RPMI7951 (cell line): ENCODE measurements at regions not wholly inside any gene's neighbourhood (a gene's known extent, or its start where the extent isn't known, plus 50 kb on each side); places are given as distances from the start of the nearest gene placed in this dataset.
A peak's percentile ranks its signal among the peaks of the same experiment; 100 is the strongest.
"Not testable (repeated sequence)": the region's sequence is repeated elsewhere in the genome, so short reads cannot be mapped to it uniquely, and the experiment has no call there.

ENCODE experiments used
- DNase-seq: peaks from one replicate; pipeline ENCODE4 v3.0.0-alpha.2; 2012; ENCODE audit warnings: low read depth

- no peak for DNase-seq
These were observed 347.2 kb downstream of the RFC3 start for GRCh38 chr13:34165158-34165557.

GRCh38 chr13:34166406-34166805 lies 348.5 kb downstream of the RFC3 start:
- peak; percentile 28 for DNase-seq

- DNase-seq = no peak
These were observed 349.4 kb downstream of the RFC3 start for GRCh38 chr13:34167347-34167746.

DNA sequence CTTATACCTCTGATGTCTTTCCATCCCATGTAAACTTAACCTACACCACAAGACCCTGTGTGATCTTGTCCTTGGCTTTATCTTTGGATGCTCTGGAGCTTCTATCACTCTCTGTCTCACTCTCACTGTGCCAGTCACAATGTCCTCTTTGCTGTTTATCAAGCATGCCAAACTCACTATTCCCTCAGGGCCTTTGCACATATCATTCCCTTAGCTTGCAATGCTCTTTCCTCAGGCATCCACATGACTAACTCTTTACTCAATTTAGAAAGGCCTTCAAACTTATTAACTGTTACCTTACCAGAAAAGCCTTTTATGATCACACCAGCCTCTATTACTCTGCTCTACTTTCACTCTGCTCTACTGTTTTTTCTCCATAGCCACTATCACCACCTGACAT lies 354.1 kb downstream of the RFC3 start:
- peak; percentile 59 for DNase-seq

GRCh38 chr13:34174671-34175145 lies 356.8 kb downstream of the RFC3 start:
- no peak for DNase-seq

- DNase-seq = no peak
These were observed 357.6 kb downstream of the RFC3 start for GRCh38 chr13:34175551-34175950.

DNA sequence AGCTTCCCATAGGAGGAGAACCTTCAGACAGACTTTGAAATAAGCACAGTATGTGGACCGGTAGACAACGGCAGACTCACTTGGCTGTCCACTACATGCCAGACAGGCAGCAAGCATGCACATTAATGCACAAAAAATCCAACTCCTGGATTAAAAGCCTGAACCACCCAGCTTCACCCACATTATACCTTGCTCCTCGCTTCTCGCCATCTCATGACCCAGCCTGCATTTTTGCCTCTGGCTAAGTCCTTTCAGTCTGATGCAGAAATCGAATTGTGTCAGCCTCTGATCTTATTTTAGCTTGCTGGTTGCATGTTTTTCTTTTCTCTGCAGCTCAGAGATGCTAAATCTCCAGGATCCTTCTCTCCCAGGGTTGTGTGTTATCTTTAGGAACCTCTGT lies 358.7 kb downstream of the RFC3 start:
- peak; percentile 46 for DNase-seq

DNA sequence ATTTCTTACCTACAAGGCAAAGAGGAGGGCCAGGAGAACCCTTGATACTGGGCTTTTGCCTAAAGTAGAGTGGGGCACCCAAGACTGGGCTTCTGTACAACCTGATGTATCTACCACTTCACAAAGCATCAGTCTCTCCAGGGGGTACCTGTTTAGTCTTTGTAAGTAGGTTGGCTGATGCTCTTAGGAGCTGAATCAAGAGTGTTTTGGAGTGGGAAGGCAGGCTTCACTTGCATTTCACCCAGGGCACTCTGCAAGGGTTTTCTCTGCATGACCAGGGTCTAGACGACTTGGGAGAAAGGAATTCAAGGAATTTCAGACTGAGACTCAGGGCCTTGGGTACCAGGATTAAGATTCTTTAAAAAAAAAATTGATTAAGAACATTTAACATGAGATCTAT lies 361.5 kb downstream of the RFC3 start:
- DNase-seq = no peak

- no peak for DNase-seq
These were observed 362.0 kb downstream of the RFC3 start for GRCh38 chr13:34179927-34180326.

DNA sequence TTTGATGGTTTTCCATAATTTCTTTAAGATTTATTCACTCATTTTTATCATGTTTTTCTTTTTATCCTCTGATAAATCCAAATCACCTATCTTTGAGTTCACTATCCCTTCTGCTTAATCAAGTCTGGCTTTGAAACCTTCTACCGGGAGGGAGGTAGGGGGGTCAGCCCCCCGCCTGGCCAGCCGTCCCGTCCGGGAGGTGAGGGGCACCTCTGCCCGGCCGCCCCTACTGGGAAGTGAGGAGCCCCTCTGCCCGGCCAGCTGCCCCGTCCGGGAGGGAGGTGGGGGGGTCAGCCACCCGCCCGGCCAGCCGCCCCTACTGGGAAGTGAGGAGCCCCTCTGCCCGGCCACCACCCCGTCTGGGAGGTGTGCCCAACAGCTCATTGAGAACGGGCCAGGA lies 363.3 kb downstream of the RFC3 start:
- not testable (repeated sequence) for DNase-seq

DNA sequence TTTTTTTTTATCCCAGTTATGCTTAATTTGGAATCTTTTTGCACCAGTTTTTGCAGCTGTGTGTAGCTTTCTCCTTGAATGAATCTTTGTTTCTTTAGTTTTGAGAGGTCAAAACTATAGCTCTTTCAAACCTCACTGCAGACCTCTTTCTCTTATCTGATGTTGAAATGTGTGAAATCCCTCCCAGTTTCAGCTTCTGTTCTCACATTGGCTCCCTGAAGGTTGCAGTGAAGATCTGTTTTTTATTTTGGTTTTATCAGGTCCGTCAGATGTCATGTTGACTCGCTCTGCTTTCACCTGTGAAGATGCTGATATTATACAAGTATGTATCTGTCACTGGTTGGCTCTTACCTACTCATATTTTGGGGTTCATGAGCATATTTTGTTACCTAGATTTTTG lies 372.0 kb downstream of the RFC3 start:
- DNase-seq = no peak

- DNase-seq = peak; percentile 42
These were observed 383.3 kb downstream of the RFC3 start for GRCh38 chr13:34201050-34201913.

- DNase-seq = peak; percentile 86
These were observed 389.4 kb downstream of the RFC3 start for GRCh38 chr13:34207334-34207733.

- peak; percentile 10 for DNase-seq
These were observed 389.9 kb downstream of the RFC3 start for GRCh38 chr13:34207872-34208271.

GRCh38 chr13:34208336-34208735 lies 390.4 kb downstream of the RFC3 start:
- peak; percentile 81 for DNase-seq

DNA sequence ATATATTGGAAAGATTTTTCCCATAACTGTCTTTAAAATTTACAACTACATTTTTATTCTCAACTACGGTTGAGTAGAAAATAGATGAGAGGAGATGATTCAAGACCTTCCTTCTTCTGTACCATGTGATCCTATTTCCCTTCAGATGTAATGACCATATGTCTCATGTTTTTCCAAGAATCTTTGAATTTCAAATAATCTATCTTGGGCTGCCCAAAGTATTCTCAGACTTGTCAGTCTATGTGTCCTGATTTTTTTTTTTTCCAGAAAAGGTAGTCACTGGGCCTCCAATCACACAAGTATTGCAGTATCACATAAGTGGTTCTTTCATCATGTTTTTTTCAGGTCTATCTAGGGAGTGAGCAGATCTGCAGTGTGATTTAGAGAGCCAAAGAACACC lies 392.4 kb downstream of the RFC3 start:
- no peak for DNase-seq

GRCh38 chr13:34214686-34215085 lies 396.7 kb downstream of the RFC3 start:
- DNase-seq = peak; percentile 12

DNA sequence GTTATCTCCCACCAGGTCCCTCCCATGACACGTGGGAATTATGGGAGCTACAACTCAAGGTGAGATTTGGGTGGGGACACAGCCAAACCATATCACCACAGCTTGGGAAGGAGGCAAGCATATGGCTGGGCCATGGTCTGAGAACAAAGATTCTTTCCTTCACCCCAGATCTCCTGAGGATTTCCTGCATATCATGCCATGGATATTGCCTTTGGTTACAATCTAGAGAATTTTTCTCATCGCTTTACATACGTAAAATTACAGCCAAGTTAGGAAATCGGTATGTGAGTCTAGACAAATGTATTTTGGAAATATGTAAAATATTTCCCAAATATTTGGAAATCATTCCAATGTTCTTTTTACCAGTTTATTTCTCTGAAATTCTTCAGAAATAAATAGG lies 398.3 kb downstream of the RFC3 start:
- DNase-seq = no peak

DNA sequence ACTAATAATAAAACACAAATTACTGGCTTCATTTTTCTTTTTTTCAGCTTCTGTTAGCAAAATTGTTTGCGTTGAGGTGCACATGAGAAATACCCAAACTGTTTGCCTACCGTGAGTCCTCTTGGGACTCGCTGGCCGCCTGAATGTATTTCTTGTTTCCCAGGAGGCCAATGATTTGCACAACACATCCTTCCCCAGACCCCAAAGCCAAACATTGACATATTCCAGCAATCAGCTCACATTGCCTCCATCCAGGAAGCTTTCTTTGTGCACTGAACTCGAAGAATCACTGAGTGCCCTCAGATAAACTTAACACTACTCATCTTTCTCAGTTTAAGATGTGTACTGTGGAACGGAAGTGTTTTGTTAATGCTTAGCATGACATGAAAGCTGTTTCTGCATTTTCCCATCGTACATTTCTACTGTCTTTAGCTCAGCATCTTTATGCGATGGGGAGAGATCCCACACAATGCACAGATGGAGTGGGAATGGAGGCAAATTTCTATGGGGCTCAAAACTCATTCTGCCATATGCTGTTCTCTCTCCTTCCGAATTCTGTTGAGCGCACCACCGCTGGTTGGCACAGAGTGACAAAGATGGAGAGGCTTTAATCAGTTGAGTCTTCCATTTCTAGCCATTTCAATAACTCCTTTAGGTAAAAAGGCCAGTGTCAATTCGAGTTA lies 399.5 kb downstream of the RFC3 start:
- DNase-seq = no peak

DNA sequence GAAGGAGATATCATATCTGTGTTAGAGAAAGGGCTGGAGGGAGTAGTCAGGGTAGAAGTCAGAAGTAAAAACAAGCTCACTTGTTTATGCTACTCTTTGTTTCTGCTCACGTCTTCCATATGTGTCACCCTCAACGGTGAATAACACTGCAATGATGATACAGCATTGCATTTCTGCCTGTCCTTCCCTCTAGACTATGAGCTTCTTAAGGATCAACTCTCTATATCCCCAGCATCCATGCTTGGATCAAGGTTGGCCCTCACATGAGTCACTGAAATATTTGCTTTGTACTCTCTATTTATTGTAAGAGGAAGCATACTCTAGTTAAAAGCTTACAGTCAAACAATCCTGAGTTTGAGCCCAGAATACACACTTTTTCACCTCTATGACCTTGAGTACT lies 406.0 kb downstream of the RFC3 start:
- peak; percentile 31 for DNase-seq

DNA sequence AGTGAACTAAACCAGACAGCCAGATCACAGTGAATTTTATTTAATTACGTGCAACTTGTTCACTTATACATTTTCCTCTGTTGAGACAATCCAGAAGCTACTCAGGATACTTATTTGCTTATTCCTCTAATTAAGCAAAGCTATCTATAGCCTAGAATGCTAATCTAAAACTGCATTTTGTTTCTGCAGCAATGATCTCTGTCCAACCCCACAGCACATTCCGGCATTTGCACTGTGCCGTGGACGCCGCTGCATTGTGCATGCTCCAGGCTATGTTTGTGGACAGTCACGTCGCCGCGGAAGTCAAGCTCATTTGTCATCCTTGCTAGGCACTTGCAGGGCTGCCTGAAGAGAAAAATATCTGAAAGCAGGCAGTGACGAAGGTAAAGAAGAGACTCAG lies 406.9 kb downstream of the RFC3 start:
- DNase-seq = peak; percentile 83

DNA sequence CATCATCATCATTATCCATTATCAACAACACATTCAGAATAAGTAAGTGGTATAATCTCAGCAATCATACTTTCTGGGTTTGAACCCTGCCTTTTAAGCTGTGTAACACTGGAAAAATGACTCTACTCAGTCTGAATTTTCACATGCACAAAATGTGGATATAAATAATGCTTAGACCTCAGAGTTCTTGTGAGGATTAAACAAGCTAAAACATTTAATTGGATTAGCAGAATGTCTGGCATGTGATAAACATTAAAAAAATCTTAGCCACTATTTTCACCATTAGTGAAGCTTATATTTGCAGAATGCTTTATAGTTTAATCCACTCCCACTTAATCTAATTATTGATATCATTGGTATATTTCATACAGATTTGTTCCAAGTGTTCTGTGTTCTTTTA lies 412.3 kb downstream of the RFC3 start:
- no peak for DNase-seq

- no peak for DNase-seq
These were observed 423.4 kb downstream of the RFC3 start for GRCh38 chr13:34241332-34241731.
